Endothelial cell of umbilical vein (primary cell): ENCODE measurements at regions not wholly inside any gene's neighbourhood (a gene's known extent, or its start where the extent isn't known, plus 50 kb on each side); places are given as distances from the start of the nearest gene placed in this dataset.

ENCODE experiments used
- BruUV-seq: library from RNA; stranded (reverse); fragments of 400-500 nt; replicated peaks from 2 replicates; lab custom pipeline; 2021; lab: Mats Ljungman, UMichigan
- CTCF ChIA-PET: fragments of 300-600, 350-600 bp; sonication (Branson Sonifier 250); formaldehyde crosslinking; loops from one replicate; lab custom pipeline; 2021; ENCODE audit warnings: antibody characterized with exemption, inconsistent platforms; lab: Charles Lee
- POLR2A ChIA-PET: fragments of 300-600, 350-600 bp; sonication (Branson Sonifier 250); formaldehyde crosslinking; loops from one replicate; lab custom pipeline; 2021; ENCODE audit warnings: antibody characterized with exemption, inconsistent platforms; lab: Charles Lee
- DNase-seq: peaks from one replicate; pipeline ENCODE4 v3.0.0-alpha.2; 2011; ENCODE audit warnings: low read depth, low spot score
- FAIRE-seq: peaks from 2 replicates; lab custom pipeline; 2011; peaks lifted over from hg19 to GRCh38; lab: Jason Lieb, UNC
- H2AFZ ChIP-seq: 2 replicates; pipeline ENCODE4 v1.6.0; 2012; ENCODE audit warnings: low read depth, low read length, control low read depth, inconsistent platforms
- H3K27ac ChIP-seq: 2 replicates; pipeline ENCODE4 v1.5.1; 2011; ENCODE audit warnings: low read depth, mild to moderate bottlenecking, control low read depth, low read length, moderate library complexity; ENCODE audit not compliant: insufficient read depth
- H3K27me3 ChIP-seq, 2 experiments: 2 replicates each; pipeline versions ENCODE4 v1.6.0 to v1.6.1; 2011; ENCODE audit warnings: low read length in 2 of 2, mixed read lengths in 1 of 2; ENCODE audit not compliant: control insufficient read depth in 2 of 2, insufficient read depth in 2 of 2
- H3K36me3 ChIP-seq, 2 experiments: 2 replicates in 1 of 2; 3 replicates in 1 of 2; pipeline ENCODE4 v1.5.1; 2011; ENCODE audit warnings: low read length in 2 of 2, mild to moderate bottlenecking in 1 of 2, moderate library complexity in 1 of 2; ENCODE audit not compliant: control insufficient read depth in 2 of 2, insufficient read depth in 2 of 2; ENCODE audit errors: extremely low read depth in 1 of 2
- H3K4me1 ChIP-seq: 3 replicates; pipeline ENCODE4 v1.5.1; 2011; ENCODE audit warnings: mild to moderate bottlenecking, low read length; ENCODE audit not compliant: control insufficient read depth, insufficient read depth; ENCODE audit errors: extremely low read depth
- H3K4me2 ChIP-seq: 2 replicates; pipeline ENCODE4 v1.6.1; 2011; ENCODE audit warnings: low read length, control low read depth, mixed read lengths; ENCODE audit not compliant: insufficient read depth
- H3K4me3 ChIP-seq, 3 experiments: fragments of 200-600 bp in 1 of 3; sonication (generic), shearing (Covaris generic) in 1 of 3; replicated peaks in 1 of 3; 2 replicates each; pipeline ENCODE4 v1.5.1; 2011 to 2016; ENCODE audit warnings: control low read depth in 3 of 3, low read length in 3 of 3, mild to moderate bottlenecking in 2 of 3, inconsistent platforms in 1 of 3, low read depth in 1 of 3, moderate library complexity in 1 of 3; ENCODE audit not compliant: insufficient read depth in 1 of 3
- H3K79me2 ChIP-seq: 2 replicates; pipeline ENCODE4 v1.6.0; 2012; ENCODE audit warnings: low read length, inconsistent platforms; ENCODE audit not compliant: control insufficient read depth, insufficient read depth
- H3K9ac ChIP-seq: replicated peaks from 2 replicates; pipeline ENCODE3; 2011; ENCODE audit warnings: low read length, control low read depth; ENCODE audit not compliant: insufficient read depth; ENCODE audit errors: extremely low read depth
- H3K9me1 ChIP-seq: replicated peaks from 3 replicates; pipeline ENCODE4 v1.6.0; 2011; ENCODE audit warnings: mild to moderate bottlenecking, low read length; ENCODE audit not compliant: control insufficient read depth, insufficient read depth; ENCODE audit errors: extremely low read depth
- H3K9me3 ChIP-seq: replicated peaks from 2 replicates; pipeline ENCODE4 v1.5.1; 2012; ENCODE audit warnings: low read length, inconsistent platforms; ENCODE audit not compliant: control insufficient read depth, insufficient read depth
- H4K20me1 ChIP-seq: replicated peaks from 2 replicates; pipeline ENCODE3; 2011; ENCODE audit warnings: mild to moderate bottlenecking, low read length; ENCODE audit not compliant: control insufficient read depth, insufficient read depth; ENCODE audit errors: extremely low read depth
- EZH2 ChIP-seq: IDR thresholded peaks from 2 replicates; pipeline ENCODE4 v1.6.1; 2012; ENCODE audit warnings: borderline replicate concordance, low read depth, mild to moderate bottlenecking, moderate library complexity, low read length, inconsistent platforms; ENCODE audit not compliant: severe bottlenecking
- FOS ChIP-seq: IDR thresholded peaks from 2 replicates; pipeline ENCODE4 v1.6.1; 2011; ENCODE audit warnings: mild to moderate bottlenecking, low read length, moderate library complexity, borderline replicate concordance; ENCODE audit not compliant: insufficient read depth
- GATA2 ChIP-seq: IDR thresholded peaks from 2 replicates; pipeline ENCODE4 v1.7.0; 2011; ENCODE audit warnings: low read depth, mild to moderate bottlenecking, moderate library complexity, mixed read lengths, low read length; ENCODE audit not compliant: insufficient read length, insufficient read depth
- JUN ChIP-seq: IDR thresholded peaks from 2 replicates; pipeline ENCODE4 v1.6.1; 2011; ENCODE audit warnings: borderline replicate concordance, low read depth; ENCODE audit not compliant: insufficient read length, insufficient read depth
- MAX ChIP-seq: IDR thresholded peaks from 2 replicates; pipeline ENCODE4 v1.6.1; 2011; ENCODE audit not compliant: insufficient read depth, insufficient read length
- MYC ChIP-seq: IDR thresholded peaks from one replicate; pipeline ENCODE4 v1.6.1; 2011; ENCODE audit warnings: mild to moderate bottlenecking, low read depth, low read length
- POLR2A ChIP-seq: IDR thresholded peaks from 2 replicates; pipeline ENCODE4 v1.6.1; 2012; ENCODE audit warnings: low read depth, mild to moderate bottlenecking, control low read depth, low read length
- POLR2AphosphoS5 ChIP-seq: IDR thresholded peaks from 2 replicates; pipeline ENCODE4 v1.6.1; 2012; ENCODE audit warnings: low read depth, mild to moderate bottlenecking, control low read depth, low read length, moderate library complexity; ENCODE audit not compliant: insufficient read depth
- dilution Hi-C: fragments of 300-500 bp; cut with MboI; formaldehyde crosslinking; loops from one replicate; pipeline ENCODE4 v1.15.0; 2019; ENCODE audit warnings: low sequenced_read_pairs; ENCODE audit not compliant: extremely low pct_ligation_motif_present
- intact Hi-C: fragments of 100-400 bp; cut with micrococcal nuclease; formaldehyde crosslinking; loops from one replicate; pipeline ENCODE4 v1.10.0; 2022
- TF ChIP-seq, protein P1 (sequence below), 2 donors: IDR thresholded peaks; 1 replicate in 1 of 2; 2 replicates in 1 of 2; pipeline ENCODE4 v1.5.1; 2011; ENCODE audit warnings: low read length in 2 of 2, mild to moderate bottlenecking in 2 of 2, moderate library complexity in 2 of 2, control low read depth in 1 of 2, inconsistent platforms in 1 of 2, low read depth in 1 of 2; ENCODE audit not compliant: insufficient read depth in 1 of 2; ENCODE audit errors: extremely low read depth in 1 of 2

GRCh38 chr3:74349015-74349414 is 265.4 kb downstream of the CNTN3 start:
- ChIA-PET CTCF (no interaction called here), POLR2A (no interaction called here)
- Histone ChIP-seq H4K20me1 (no peaks in the 10 kb centered on the region), H3K4me1 (no peaks in the 10 kb centered on the region), H3K9ac (no peak overlapping the region), H3K4me2 (no peak overlapping the region), H2AFZ (no peak overlapping the region), H3K79me2 (no peaks in the 10 kb centered on the region), H3K9me3 (peaks cover 6% of the 10 kb centered on the region), H3K36me3 (no peaks in the 10 kb centered on the region), H3K27me3 (no peaks in the 10 kb centered on the region), H3K27ac (no peak overlapping the region), H3K9me1 (no peaks in the 10 kb centered on the region), H3K4me3 (no peak overlapping the region)
- DNase-seq (no peak), FAIRE-seq (no peak)
- BruUV-seq, result no TSS peak
- TF ChIP-seq MAX, result no peak
- no peak for TF ChIP-seq EZH2
- no peak for TF ChIP-seq POLR2AphosphoS5
- no peak for TF ChIP-seq FOS
- no peak for TF ChIP-seq GATA2
- TF ChIP-seq JUN, result no peak
- intact Hi-C loops, result no loop called here
- dilution Hi-C loops, result no loop called here

- Histone ChIP-seq H3K9me3 (peaks cover 6% of the 10 kb centered on the region), H2AFZ (no peak overlapping the region), H3K79me2 (no peaks in the 10 kb centered on the region), H3K4me1 (no peaks in the 10 kb centered on the region), H3K9me1 (no peaks in the 10 kb centered on the region), H4K20me1 (no peaks in the 10 kb centered on the region), H3K36me3 (no peaks in the 10 kb centered on the region), H3K27ac (no peak overlapping the region), H3K9ac (no peak overlapping the region), H3K4me2 (no peak overlapping the region), H3K27me3 (no peaks in the 10 kb centered on the region), H3K4me3 (no peak overlapping the region)
- ChIA-PET POLR2A (no interaction called here), CTCF (no interaction called here)
- no TSS peak for BruUV-seq
- TF ChIP-seq MAX (no peak), POLR2AphosphoS5 (no peak), JUN (no peak), MYC (no peak), POLR2A (no peak), EZH2 (no peak)
- TF ChIP-seq, protein P1, sequence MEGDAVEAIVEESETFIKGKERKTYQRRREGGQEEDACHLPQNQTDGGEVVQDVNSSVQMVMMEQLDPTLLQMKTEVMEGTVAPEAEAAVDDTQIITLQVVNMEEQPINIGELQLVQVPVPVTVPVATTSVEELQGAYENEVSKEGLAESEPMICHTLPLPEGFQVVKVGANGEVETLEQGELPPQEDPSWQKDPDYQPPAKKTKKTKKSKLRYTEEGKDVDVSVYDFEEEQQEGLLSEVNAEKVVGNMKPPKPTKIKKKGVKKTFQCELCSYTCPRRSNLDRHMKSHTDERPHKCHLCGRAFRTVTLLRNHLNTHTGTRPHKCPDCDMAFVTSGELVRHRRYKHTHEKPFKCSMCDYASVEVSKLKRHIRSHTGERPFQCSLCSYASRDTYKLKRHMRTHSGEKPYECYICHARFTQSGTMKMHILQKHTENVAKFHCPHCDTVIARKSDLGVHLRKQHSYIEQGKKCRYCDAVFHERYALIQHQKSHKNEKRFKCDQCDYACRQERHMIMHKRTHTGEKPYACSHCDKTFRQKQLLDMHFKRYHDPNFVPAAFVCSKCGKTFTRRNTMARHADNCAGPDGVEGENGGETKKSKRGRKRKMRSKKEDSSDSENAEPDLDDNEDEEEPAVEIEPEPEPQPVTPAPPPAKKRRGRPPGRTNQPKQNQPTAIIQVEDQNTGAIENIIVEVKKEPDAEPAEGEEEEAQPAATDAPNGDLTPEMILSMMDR (IDR thresholded peaks at IDR 0.05; ENCODE audit: extremely low read depth in 1 of 2, insufficient read depth in 1 of 2, low read depth in 1 of 2, low read length in 2 of 2), result no peak
- DNase-seq, result no peak
- FAIRE-seq, result no peak
- intact Hi-C loops (no loop called here), dilution Hi-C loops (no loop called here)
Measured at GRCh38 chr3:74347563-74348268, 266.7 kb downstream of the CNTN3 start.
